A673 (cell line): ENCODE measurements at regions not wholly inside any gene's neighbourhood (a gene's known extent, or its start where the extent isn't known, plus 50 kb on each side); places are given as distances from the start of the nearest gene placed in this dataset.

Source experiments
- BruUV-seq: library from RNA; stranded (reverse); fragments of 400-500 nt; replicated peaks from 2 replicates; lab custom pipeline; 2021; lab: Mats Ljungman, UMichigan
- CTCF ChIA-PET: fragments of 300-600 bp; sonication (Branson Sonifier 250); formaldehyde crosslinking; loops from one replicate; lab custom pipeline; 2022; ENCODE audit warnings: antibody characterized with exemption; lab: Charles Lee
- POLR2A ChIA-PET: fragments of 300-600 bp; sonication (Branson Sonifier 250); formaldehyde crosslinking; loops from one replicate; lab custom pipeline; 2022; ENCODE audit warnings: antibody characterized with exemption; ENCODE audit not compliant: low non-redundant PET; lab: Charles Lee
- DNase-seq: peaks from one replicate; pipeline ENCODE4 v3.0.0-alpha.2; 2015; ENCODE audit warnings: low spot score
- H3K27ac ChIP-seq: fragments of 200-600 bp; sonication (generic); 2 replicates; pipeline ENCODE4 v1.5.1; 2016; ENCODE audit warnings: mixed run types, low read depth, mild to moderate bottlenecking, mixed read lengths, antibody characterized with exemption, low read length; ENCODE audit not compliant: poor library complexity, severe bottlenecking
- H3K27me3 ChIP-seq: fragments of 200-600 bp; sonication (generic); replicated peaks from 2 replicates; pipeline ENCODE4 v1.6.1; 2017; ENCODE audit warnings: mixed run types, low read depth, mild to moderate bottlenecking, mixed read lengths, antibody characterized with exemption, low read length; ENCODE audit not compliant: insufficient read depth, poor library complexity
- H3K36me3 ChIP-seq: fragments of 200-600 bp; sonication (generic); 2 replicates; pipeline ENCODE4 v1.6.1; 2016; ENCODE audit warnings: mixed run types, mild to moderate bottlenecking, mixed read lengths, antibody characterized with exemption, low read length; ENCODE audit not compliant: insufficient read depth, poor library complexity, severe bottlenecking
- H3K4me1 ChIP-seq: fragments of 200-600 bp; sonication (generic); 2 replicates; pipeline ENCODE4 v1.6.1; 2017; ENCODE audit warnings: mixed run types, mild to moderate bottlenecking, mixed read lengths, antibody characterized with exemption, low read length; ENCODE audit not compliant: insufficient read depth, poor library complexity, severe bottlenecking
- H3K4me3 ChIP-seq: fragments of 200-600 bp; sonication (generic); 2 replicates; pipeline ENCODE4 v1.5.1; 2016; ENCODE audit warnings: low read depth, mixed run types, mild to moderate bottlenecking, mixed read lengths, low read length; ENCODE audit not compliant: poor library complexity, severe bottlenecking
- H3K9me3 ChIP-seq: fragments of 200-600 bp; sonication (generic); 2 replicates; pipeline ENCODE4 v1.6.1; 2016; ENCODE audit warnings: mixed run types, low read depth, mild to moderate bottlenecking, mixed read lengths, antibody characterized with exemption, low read length; ENCODE audit not compliant: poor library complexity, severe bottlenecking
- CTCF ChIP-seq: fragments of 300-800, 200-600 bp; sonication (generic); conservative IDR thresholded peaks from 2 replicates; pipeline ENCODE4 v1.5.1; 2017; ENCODE audit warnings: low read depth, mild to moderate bottlenecking, antibody characterized with exemption, low read length, moderate library complexity, mixed read lengths
- EZH2 ChIP-seq: fragments of 200-600 bp; sonication (generic); IDR thresholded peaks from 2 replicates; pipeline ENCODE4 v1.6.1; 2017; ENCODE audit warnings: borderline replicate concordance, low read depth, mild to moderate bottlenecking, mixed read lengths, antibody characterized with exemption, low read length; ENCODE audit not compliant: poor library complexity, severe bottlenecking
- intact Hi-C: fragments of 100-400 bp; cut with micrococcal nuclease; formaldehyde crosslinking; loops from one replicate; pipeline ENCODE4 v1.10.0; 2022; ENCODE audit not compliant: unreplicated experiment

DNA sequence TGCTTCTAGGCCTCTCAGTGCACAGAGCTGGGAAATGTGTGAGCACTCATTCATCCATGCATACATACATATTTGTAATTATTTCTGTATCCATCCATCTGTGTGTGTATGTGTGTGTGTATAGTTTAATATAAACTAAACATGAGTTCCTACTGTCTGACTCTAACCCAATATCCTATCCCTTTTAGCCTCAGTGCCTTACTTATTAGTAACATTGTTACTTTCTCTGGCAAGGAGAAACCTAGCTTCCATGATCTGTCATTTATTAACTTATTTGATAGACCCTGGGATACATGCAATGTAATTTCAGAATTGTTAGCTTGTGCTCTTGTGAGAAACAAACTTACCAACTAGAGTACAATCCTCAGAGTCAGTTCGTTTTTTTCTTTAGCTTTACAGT lies 59.0 kb upstream of the WSCD1 start:
- H3K36me3 ChIP-seq: no peaks in the 10 kb centered on the region
- H3K4me3 ChIP-seq: no peak overlapping the region
- peaks cover 40% of the 10 kb centered on the region for H3K27me3 ChIP-seq
- intact Hi-C loops: no loop called here
- DNase-seq: no peak
- no peak overlapping the region for H3K27ac ChIP-seq
- CTCF ChIA-PET: no interaction called here
- BruUV-seq: no TSS peak
- no peaks in the 10 kb centered on the region for H3K4me1 ChIP-seq
- POLR2A ChIA-PET: no interaction called here
- H3K9me3 ChIP-seq: no peaks in the 10 kb centered on the region
- TF ChIP-seq EZH2 (no peak), CTCF (no peak)

- ChIA-PET CTCF (no interaction called here), POLR2A (no interaction called here)
- H3K36me3 ChIP-seq: no peaks in the 10 kb centered on the region
- H3K27me3 ChIP-seq: peaks cover 62% of the 10 kb centered on the region
- TF ChIP-seq EZH2 (no peak), CTCF (no peak)
- intact Hi-C loops: no loop called here
- no peak for DNase-seq
- H3K4me3 ChIP-seq: no peak overlapping the region
- no peak overlapping the region for H3K27ac ChIP-seq
- H3K9me3 ChIP-seq: no peaks in the 10 kb centered on the region
- H3K4me1 ChIP-seq: no peaks in the 10 kb centered on the region
- BruUV-seq: no TSS peak
Observed at GRCh38 chr17:6018788-6019187, 51.4 kb upstream of the WSCD1 start.

- H3K4me1 ChIP-seq: no peaks in the 10 kb centered on the region
- H3K27ac ChIP-seq: no peak overlapping the region
- H3K27me3 ChIP-seq: peaks cover 74% of the 10 kb centered on the region
- BruUV-seq: no TSS peak
- DNase-seq: no peak
- H3K4me3 ChIP-seq: no peak overlapping the region
- ChIA-PET POLR2A (no interaction called here), CTCF (no interaction called here)
- intact Hi-C loops: no loop called here
- no peaks in the 10 kb centered on the region for H3K9me3 ChIP-seq
- no peaks in the 10 kb centered on the region for H3K36me3 ChIP-seq
- no peak for TF ChIP-seq CTCF
- no peak for TF ChIP-seq EZH2
Observed at GRCh38 chr17:6019959-6020358, 50.2 kb upstream of the WSCD1 start.
